ENCODE measurements at regions not wholly inside any gene's neighbourhood (a gene's known extent, or its start where the extent isn't known, plus 50 kb on each side); places are given as distances from the start of the nearest gene placed in this dataset.

GRCh38 chrX:6694221-6694620, 159.3 kb upstream of the VCX3A start:
- TF ChIP-seq CTCF (IDR thresholded peaks at IDR 0.05), result no peak
- no peak for TF ChIP-seq POLR2A (IDR thresholded peaks at IDR 0.05)
- H3K9me3 ChIP-seq, result no peaks in the 10 kb centered on the region
- no peaks in the 10 kb centered on the region for H3K27me3 ChIP-seq
- no peaks in the 10 kb centered on the region for H3K4me1 ChIP-seq
- no peak overlapping the region for H3K4me3 ChIP-seq
- DNase-seq, result no peak
- no peaks in the 10 kb centered on the region for H3K36me3 ChIP-seq
- no peak overlapping the region for H3K27ac ChIP-seq

GRCh38 chrX:6693051-6693450, 158.1 kb upstream of the VCX3A start:
- DNase-seq, result no peak

GRCh38 chrX:6685489-6685888, 150.6 kb upstream of the VCX3A start:
- H3K4me3 ChIP-seq, result no peak overlapping the region
- H3K36me3 ChIP-seq, result no peaks in the 10 kb centered on the region
- DNase-seq, result no peak
- no peaks in the 10 kb centered on the region for H3K4me1 ChIP-seq
- no peak overlapping the region for H3K27ac ChIP-seq
- no peaks in the 10 kb centered on the region for H3K9me3 ChIP-seq
- H3K27me3 ChIP-seq, result no peaks in the 10 kb centered on the region
- TF ChIP-seq POLR2A (IDR thresholded peaks at IDR 0.05) (no peak), CTCF (IDR thresholded peaks at IDR 0.05) (no peak)

More at GRCh38 chrX:6693051-6693450, 158.1 kb upstream of the VCX3A start:
- TF ChIP-seq POLR2A (IDR thresholded peaks at IDR 0.05), result no peak
- TF ChIP-seq CTCF (IDR thresholded peaks at IDR 0.05), result no peak
- H3K27me3 ChIP-seq, result no peaks in the 10 kb centered on the region
- no peak overlapping the region for H3K4me3 ChIP-seq
- no peaks in the 10 kb centered on the region for H3K36me3 ChIP-seq
- H3K9me3 ChIP-seq, result no peaks in the 10 kb centered on the region
- H3K4me1 ChIP-seq, result no peaks in the 10 kb centered on the region
- H3K27ac ChIP-seq, result no peak overlapping the region

- Histone ChIP-seq H3K27ac (no peak overlapping the region), H3K4me1 (no peaks in the 10 kb centered on the region), H3K27me3 (no peaks in the 10 kb centered on the region), H3K4me3 (no peak overlapping the region), H3K36me3 (no peaks in the 10 kb centered on the region), H3K9me3 (no peaks in the 10 kb centered on the region)
- TF ChIP-seq POLR2A (IDR thresholded peaks at IDR 0.05), result no peak
- no peak for TF ChIP-seq CTCF (IDR thresholded peaks at IDR 0.05)
- DNase-seq, result no peak
These were observed 148.4 kb upstream of the VCX3A start for GRCh38 chrX:6683353-6683752.

- H3K27me3 ChIP-seq, result no peaks in the 10 kb centered on the region
- TF ChIP-seq CTCF (IDR thresholded peaks at IDR 0.05) (no peak), POLR2A (IDR thresholded peaks at IDR 0.05) (no peak)
- no peak overlapping the region for H3K27ac ChIP-seq
- DNase-seq, result no peak
- no peak overlapping the region for H3K4me3 ChIP-seq
- no peaks in the 10 kb centered on the region for H3K9me3 ChIP-seq
- no peaks in the 10 kb centered on the region for H3K36me3 ChIP-seq
- no peaks in the 10 kb centered on the region for H3K4me1 ChIP-seq
These were observed 146.7 kb upstream of the VCX3A start for GRCh38 chrX:6681521-6682145.

- TF ChIP-seq POLR2A (IDR thresholded peaks at IDR 0.05) (no peak), CTCF (IDR thresholded peaks at IDR 0.05) (no peak)
- no peak for DNase-seq
- H3K27me3 ChIP-seq, result no peaks in the 10 kb centered on the region
- no peaks in the 10 kb centered on the region for H3K36me3 ChIP-seq
- no peak overlapping the region for H3K4me3 ChIP-seq
- H3K4me1 ChIP-seq, result no peaks in the 10 kb centered on the region
- H3K9me3 ChIP-seq, result no peaks in the 10 kb centered on the region
- no peak overlapping the region for H3K27ac ChIP-seq
These were observed 145.1 kb upstream of the VCX3A start for GRCh38 chrX:6679988-6680387.

Data from Peyer's patch (tissue), 4 donors.